ENCODE measurements at regions not wholly inside any gene's neighbourhood (a gene's known extent, or its start where the extent isn't known, plus 50 kb on each side); places are given as distances from the start of the nearest gene placed in this dataset.

DNA sequence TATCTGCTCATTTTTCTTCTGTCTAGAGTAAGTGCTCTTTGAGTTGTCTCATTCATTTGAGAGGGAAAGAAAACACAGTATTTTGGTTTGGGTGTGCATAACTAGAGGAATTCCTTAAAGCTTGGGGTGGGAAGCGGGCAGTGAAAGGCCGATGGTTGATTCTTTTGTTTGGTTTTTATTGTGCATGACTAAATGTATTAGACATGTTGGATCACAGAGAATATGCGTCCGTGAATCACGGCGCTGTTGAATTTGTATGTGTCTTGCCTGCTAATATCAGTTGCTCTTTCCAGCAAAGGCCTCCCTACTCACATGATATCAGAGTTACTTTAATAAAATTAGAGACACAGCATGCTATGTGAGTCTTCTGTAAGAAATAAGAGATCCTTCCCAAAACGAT, 180.0 kb downstream of the CHD9NB start:
- no peak for DNase-seq

DNA sequence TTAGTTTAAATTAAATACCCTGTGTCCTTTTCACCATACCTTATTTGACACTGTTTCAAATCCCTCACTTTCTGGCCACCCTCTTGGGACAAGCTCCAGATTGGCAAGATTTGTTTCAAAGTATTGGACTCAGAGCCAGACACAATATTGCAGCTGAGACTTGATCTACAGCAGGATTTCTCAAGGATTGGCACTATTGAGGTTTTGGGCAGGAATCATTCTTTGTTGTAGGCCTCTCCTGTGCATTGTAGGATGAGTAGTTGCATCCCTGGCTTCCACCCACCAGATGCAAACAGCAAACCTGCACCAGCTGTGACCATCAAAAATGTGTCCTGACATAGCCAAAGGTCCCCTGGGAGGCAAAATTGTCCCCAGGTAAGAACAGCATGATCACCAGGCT, 181.2 kb downstream of the CHD9NB start:
- DNase-seq = no peak

DNA sequence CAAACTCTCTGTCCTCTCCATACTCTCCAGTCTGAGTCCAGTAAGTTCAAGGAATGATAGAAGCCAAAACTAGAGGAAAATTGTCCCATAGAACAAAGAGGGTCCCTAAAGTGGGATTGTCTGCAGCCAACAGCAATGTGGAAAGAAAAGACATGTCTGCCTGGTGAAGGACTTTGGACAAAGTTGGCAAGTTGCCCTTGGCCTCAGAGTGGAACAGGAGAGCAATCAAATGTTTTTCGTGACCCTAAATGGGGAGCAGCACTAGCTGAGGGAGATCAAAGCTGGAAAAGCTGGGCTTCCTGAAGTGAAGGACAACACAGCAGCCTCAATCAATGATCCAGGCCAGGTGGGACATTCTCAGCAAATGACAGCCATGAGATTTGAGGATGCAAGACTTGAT, 183.5 kb downstream of the CHD9NB start:
- no peak for DNase-seq

DNA sequence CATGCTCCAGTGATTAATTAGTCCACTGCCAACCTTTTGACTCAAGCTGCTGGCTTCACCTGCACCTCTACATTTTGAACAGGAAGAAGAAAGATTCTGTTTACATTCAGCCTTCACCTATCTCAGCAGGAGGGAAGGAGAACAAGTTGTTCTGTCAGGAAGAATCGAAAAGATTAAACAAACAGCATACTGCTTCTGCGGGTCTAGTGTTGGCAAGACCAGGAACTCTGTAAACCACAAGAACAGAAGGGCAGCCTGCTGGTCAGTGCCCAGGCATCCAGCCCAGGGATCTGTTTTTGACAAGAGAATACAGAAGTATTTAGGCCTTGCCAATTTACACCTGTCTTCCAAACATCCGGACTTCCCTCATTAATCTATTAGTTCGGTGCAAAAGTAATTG, 189.7 kb downstream of the CHD9NB start:
- DNase-seq = no peak

DNA sequence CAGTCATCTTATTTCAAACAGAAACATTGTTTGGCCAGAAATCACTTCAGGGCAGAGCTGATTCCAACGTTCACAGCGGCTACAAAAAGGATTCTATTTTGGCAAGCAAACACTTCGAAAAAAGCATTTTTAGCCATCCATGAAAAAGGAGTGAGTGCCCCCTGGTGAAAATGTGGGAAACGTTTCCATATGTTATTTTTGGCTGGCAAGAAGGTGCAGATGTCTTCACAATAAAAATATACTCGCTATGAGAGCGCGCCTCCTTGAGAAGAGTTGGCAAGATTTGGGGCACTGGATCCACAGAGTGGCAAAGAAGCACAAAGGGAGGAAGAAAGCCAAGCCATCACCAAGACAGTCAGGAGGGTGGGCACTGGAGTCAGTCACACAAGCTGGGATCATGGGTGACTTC, 191.1 kb downstream of the CHD9NB start:
- DNase-seq = no peak

DNA sequence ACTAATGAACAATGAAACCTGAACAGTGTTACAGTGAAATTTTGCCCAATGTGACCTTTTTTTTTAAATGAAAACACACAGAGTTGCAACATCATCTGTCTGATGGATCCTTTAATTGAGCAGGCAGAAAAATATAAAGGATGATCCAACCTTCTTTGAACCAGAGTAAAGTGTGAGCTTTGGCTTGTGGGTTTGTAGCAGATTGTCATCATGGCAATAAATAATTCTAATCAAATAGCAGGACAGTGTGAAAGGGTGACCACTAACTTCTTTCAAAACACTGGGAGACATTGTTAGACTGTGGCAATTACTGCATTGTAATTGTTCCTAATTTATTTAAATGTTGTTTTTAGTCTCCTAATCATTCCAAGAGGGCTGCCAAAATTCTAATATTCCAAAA, 197.2 kb downstream of the CHD9NB start:
- no peak for DNase-seq

DNA sequence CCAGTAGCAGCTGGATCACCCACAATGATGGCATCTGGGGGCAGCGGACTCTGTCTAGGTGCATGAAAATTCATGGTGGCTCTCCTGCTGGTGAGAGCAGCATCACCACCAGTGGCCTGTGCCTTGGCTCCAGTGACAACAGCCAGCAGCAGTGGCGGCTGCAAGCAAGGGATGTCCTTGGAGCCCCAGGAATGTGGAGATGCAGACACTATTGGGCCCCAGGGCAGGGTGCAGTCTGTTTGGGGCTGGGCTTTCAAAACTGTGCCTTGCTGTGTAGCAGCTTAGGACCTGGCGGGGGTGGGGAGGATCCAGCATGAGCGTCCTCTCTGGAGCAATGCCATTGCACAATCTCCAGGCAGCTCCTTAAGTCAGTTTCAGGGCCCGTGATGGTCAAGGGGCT, 199.7 kb downstream of the CHD9NB start:
- DNase-seq = no peak

DNA sequence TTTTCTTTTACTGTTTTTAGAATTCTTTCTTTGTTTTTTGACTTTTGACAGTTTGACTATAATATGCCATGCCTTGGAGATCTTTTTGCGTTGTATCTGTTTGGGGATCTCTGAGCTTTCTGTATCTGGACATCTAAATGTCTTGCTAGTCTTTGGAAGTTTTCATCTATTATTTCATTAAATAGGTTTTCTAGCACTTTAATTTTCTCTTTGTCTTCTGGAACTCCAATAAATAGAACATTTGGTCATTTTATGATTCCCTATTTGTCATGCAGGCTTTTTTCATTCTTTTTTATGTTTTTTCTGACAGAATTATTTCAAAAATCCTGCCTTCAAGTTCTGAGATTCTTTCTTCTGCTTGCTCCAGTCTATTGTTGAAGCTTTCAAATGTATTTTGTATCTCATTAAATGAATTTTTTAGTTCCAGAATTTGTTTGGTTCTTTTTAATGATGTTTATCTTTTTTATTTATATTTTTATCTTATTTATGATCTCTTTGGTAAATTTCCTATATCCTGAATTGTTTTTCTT, 201.4 kb downstream of the CHD9NB start:
- no peak for DNase-seq

DNA sequence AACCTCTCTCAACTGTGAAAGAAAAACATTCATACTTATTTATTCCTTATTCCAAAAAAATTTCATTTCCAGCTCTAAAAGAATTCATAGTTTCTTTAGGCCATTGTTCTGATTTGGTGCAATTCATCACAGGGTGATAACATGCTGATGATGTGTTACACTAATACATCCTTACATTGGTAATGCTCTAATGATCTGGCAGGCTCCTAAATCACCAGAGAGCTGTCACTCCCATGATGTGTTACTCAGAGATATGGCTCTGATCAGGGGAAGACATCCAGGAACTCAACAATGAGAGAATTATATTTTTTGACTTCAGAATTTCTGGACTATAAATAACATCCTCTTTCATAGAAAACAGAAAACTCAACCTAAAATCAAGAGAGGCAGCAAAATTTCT, 209.3 kb downstream of the CHD9NB start:
- no peak for DNase-seq

DNA sequence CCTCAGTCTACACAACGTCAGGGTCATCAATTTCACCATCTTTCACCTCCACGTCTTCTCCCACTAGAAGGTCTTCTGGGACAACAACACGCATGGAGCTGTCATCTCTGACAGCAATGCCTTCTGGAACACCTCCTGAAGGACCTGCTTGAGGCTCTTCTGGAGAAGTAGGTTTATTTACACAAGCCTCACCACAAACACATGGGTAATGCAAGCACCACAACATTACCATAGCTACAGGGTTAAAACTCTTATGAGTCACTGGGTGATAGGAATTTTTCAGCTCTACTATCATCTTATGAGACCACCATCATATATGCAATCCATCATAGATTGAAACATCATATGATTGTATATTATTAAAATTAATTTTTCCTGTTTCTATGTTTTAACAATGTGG, 215.4 kb downstream of the CHD9NB start:
- DNase-seq = no peak

DNA sequence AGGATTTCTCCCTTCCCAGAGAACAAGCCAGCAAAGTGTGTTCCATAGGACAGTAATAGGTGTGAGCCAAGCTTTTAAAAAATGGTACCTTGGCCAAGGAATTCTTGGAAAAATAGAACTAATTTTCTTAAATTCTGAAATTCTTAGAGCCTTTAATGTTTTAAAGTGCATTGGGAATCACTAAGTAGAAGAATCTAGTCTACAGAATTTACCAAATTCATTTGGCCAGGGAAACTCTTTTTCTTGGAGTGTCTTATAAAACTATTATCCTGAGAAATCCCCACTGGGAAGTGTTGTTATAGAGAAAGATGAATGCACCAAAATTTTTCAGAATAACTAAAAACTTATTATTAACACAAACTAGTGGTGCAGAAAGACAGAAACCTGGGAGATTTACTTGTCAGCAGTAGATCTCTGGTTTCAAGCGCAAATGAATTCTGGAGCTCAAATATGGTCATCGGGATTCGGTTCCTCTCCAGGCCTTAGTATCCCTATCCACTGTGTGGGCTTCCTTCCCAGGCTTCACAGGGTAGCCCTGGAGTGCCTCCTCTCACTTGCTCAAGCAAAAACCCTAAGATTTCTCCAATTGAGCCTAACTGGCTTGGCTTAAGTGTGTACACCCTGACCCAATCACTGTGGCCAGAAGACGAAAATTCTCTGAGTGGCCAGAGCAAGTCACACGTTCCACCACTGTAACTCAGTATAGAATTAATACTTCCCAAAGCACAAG, 217.8 kb downstream of the CHD9NB start:
- DNase-seq = no peak

DNA sequence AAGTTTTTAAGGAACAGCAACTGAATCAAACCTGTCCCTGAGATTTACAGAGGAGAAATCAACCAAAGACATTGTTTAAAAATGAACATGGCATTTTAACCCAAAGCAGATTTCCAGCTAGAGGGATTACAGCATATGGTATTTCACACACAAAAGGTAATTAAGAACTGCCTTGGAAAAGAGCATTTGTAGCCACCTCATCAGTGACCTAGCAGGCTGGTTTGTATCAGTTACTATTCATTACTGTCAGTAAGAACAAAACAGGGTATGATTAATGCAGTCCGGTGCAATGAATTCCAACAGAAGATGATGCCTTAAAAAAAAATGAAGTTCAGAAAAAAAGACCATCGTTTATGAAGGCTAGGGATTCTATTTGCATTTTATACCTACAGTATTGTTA, 219.9 kb downstream of the CHD9NB start:
- DNase-seq = no peak

DNA sequence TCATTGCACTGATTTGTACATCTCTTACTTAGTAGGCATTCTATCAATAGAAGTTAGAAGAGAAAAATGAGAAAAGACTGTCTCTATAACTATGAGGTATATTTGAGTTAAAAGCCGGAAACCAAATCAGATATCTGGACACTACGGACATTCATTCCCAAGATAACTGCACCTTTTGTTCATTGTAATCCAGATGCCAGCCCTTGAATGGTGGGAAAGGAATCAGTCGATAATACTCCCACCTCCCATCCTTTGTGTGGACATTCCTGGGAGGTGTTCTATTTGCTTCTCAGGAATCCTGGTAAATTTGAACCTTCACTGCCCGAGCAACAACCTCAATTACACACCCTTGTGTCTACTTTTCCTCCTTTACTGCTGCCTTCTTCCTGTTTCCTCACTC, 225.2 kb downstream of the CHD9NB start:
- DNase-seq = no peak

DNA sequence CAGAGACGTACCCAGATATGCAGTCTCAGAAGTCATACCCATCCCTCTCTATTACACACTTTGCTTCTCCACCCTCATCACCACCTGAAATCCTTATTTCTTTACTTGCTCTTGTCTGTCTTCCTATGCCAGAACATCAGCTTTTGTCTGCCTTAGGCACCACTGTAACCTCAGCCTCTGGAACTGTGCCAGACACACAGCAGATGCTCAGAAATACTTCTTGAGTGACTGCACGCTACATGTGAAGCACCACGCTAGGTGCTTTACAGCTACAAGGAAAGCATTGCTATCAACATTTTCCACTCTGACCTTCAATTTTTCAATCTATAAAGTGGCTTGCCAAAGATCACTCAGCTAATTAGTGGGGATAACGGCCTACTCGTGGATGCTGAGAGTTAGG, 226.8 kb downstream of the CHD9NB start:
- DNase-seq = no peak

DNA sequence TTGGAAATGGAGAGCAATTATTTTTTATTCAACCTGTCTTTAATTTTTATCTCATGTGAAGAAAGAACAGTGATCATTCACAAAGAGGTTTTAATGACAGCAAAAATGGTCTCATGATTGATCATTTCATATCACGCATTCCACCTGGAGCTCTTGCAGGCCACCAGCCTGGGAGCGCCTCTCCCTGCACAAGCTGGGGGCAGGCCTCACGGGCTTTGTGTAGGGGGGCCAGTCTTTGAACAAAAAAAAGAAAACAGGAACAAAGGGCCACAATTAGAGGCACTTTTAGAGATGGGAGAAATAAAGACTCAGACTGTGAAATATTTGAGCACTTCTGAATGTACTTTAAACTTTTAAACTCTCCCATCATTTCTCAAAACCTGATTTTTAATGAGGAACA, 232.9 kb downstream of the CHD9NB start:
- no peak for DNase-seq

DNA sequence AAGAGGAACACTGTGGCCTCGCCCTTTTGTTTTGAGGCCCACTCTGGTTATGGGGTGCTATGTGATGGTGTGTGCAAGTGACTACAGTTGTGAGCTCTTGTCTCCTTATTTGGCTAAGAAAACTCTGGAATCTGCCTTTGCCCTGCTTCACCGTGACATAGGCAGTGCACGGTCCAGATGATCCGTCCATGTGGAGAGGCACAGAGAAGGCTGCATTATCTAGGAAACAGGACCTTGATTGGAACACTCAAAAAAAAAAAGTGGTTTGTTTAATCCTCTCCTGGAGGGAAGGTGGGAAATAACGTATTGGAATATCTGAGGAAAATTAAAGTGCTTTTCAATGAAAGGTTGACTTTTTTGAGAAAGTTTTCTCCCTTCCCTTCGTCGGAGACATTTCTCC, 233.3 kb downstream of the CHD9NB start:
- DNase-seq = no peak

DNA sequence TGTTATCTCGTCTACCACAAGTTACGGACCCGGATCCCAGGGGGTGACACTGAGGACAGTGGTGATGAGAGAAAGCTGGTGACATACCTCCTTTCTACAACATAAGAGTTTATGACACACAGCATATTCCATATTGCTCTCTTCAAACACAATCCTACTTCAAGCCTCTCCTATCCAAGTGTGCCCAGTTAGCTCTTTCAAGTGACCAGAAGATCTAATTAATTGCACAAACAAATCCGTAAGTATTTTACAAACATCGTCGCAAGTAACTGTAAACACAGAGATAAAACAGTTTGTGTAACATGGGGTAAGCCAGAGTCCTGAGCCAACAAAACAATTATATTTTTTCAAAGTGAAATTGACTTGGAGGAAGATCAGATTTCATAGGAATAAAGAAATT, 235.0 kb downstream of the CHD9NB start:
- no peak for DNase-seq

DNA sequence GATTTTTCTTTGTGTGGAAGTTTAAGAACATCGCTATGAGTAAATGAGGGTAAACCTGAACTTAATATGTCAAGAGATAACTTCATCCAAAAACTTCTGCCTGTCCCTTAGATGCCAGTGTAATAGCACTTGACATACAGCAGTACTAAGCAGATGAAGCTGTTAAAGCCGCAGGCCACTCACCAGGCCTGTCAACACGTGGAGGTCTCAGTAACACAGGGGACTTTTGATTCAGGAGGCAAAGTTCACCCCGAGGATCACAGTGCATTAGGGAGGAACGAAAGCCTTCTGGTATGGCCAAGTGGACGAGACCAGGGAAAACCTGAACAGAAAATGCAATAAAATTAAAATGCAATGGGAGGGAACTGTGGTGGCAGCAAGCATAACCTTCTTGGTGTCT, 235.7 kb downstream of the CHD9NB start:
- DNase-seq = no peak

DNA sequence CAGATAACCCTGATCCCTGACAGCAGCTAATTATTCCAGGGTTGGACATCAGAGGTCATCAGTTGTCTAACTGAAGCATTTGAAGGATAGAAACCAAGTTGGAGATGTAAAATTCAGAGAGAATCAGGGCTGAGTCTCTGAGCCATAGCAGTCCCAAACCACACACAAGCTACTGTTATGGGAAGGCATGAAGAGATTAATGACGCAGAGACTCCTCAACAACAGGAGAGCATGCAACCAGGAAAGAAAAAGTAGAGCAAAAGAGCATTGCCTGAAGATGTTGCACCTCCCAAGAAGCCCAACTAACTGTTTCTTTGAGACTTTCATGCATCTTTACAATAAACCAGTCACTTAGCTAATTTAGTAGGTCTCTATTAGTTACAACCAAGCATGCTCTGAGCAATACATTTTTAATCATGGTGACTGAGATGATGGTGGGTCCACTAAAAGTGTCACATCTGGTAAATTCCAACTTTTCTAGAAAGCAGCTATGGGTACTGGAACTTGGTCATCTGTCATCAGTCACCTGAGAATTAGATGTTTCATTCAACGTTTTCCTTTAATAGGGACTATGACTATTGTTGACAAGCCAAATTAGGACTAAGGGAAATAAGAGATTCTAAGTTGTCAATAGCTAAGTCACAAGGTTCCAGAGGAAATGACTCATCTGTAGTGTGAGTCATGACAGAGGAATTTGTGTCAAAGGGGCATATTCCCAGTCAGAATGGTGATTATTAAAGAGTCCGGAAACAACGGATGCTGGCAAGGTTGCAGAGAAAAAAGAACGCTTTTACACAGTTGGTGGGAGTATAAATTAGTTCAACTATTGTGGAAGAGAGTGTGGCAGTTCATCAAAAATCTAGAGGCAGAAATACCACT, 239.8 kb downstream of the CHD9NB start:
- no peak for DNase-seq

DNA sequence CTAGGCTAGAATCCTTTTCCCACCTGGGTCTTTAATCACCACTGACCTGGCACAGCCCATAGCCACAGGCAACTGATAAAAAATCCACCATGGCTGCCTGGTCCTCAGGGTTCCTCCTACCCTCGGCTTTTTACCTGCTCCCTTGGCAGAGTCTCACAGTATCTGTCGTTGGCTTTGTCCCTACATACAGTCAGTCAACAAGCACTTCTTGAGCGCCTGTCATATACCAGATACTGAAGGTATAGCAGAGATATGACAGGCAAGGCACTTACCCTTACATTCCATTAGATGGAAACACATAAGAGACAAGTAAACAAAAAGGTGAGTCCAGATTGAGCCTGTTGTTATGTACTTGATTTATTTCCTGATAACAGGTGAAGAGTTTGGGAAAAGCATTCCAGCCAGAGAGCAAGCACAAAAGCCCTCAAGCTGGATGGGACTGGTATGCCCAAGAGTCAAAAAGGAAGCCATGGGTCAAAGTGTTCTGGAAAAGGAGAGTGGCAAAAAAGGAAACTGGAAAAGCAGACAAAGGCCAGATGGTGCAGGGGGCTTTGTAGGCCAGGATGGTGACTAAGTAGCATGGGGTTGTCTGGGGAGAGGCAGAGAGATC, 247.0 kb downstream of the CHD9NB start:
- no peak for DNase-seq

DNA sequence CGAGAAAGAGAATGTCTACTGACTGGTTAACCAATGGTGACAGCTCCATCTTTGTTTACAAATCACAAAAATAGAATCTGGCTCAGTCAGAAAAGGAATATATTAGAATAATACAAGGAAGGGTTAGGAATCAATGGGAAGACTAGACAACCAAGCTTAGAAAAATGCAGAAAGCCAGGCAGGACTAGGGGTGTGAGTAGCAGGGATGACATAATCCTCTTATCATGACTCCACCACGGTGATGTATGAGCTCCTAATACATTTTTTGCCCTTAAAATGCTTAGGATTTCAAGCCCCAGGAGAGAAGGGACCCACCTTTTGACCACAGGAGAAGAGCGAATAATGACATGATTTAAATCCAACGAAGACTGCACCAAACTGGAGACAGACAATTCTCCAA, 252.3 kb downstream of the CHD9NB start:
- no peak for DNase-seq

DNA sequence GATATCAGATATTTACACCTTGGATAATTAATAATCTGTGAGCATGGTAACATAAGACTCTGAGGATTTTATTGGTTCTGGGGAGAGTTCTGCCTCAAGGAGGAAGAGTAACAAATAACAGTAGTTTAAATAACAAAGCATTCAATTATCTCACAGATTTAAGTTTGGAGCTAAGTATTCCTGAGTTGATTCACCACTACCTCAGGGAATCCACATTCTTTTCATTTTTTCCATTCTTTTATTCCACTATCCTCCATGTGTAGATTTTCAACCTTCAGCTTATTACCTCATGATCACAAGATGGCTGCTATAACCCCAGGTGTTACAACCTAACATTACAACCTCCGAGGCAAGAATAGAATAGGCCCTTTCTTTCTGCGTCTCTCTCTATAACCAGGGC, 252.2 kb upstream of the TOX3 start:
- DNase-seq = no peak

DNA sequence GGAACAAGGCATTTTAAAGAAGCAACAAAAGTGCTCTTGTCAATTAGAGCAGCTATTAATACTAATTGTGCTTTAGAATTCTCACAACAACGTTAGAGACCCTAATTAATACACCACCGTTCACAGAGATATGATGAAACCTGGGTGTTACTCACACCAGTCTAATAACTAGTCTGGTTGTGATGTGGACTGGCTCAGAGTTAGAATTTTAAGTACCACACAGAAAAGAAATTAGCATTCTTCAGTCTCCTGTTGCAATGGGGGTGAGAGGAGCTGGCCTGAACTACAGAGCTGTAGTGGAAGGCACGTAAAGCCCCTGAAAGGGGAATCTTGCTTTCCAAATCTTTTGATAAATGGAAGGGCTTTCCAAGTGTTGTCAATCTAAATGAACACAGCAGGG, 240.8 kb upstream of the TOX3 start:
- no peak for DNase-seq

DNA sequence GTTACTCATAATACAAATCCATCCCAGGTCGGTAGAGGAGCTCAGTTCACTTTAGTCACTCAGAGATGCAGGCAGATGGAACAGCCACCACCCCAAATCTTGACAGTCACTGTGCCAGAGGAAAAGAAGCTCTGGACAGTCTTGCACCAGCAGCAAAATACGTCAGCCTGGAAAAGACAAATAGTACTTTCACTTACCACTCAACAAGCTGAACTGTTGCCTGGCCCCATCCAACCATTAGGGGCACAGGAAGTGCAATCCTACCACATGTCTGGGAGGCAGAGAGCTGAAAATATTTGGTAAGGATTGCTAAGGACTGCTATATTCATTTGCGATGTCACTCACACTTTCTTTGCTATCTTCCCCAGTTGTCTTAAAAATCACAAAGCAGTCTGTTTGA, 239.1 kb upstream of the TOX3 start:
- DNase-seq = no peak
